KMS-11 (cell line): ENCODE measurements at regions not wholly inside any gene's neighbourhood (a gene's known extent, or its start where the extent isn't known, plus 50 kb on each side); places are given as distances from the start of the nearest gene placed in this dataset.

Source experiments
- H2AFZ ChIP-seq: fragments of 200-600 bp; sonication (generic); 2 replicates; pipeline ENCODE4 v1.6.1; 2016; ENCODE audit warnings: antibody characterized with exemption, mixed run types, low read depth
- H3K27ac ChIP-seq: fragments of 200-600 bp; sonication (generic); 2 replicates; pipeline ENCODE4 v1.6.1; 2016; ENCODE audit warnings: mild to moderate bottlenecking, mixed run types
- H3K27me3 ChIP-seq: fragments of 200-600 bp; sonication (generic); 2 replicates; pipeline ENCODE4 v1.6.1; 2017; ENCODE audit warnings: mild to moderate bottlenecking, low read depth, mixed run types, moderate library complexity; ENCODE audit not compliant: insufficient read depth
- H3K36me3 ChIP-seq: fragments of 200-600 bp; sonication (generic); 2 replicates; pipeline ENCODE4 v1.6.1; 2017; ENCODE audit warnings: mild to moderate bottlenecking, mixed run types; ENCODE audit not compliant: insufficient read depth
- H3K4me1 ChIP-seq: fragments of 200-600 bp; sonication (generic); 2 replicates; pipeline ENCODE4 v1.6.1; 2016; ENCODE audit warnings: mild to moderate bottlenecking, low read depth, mixed run types; ENCODE audit not compliant: poor library complexity, severe bottlenecking
- H3K4me2 ChIP-seq: fragments of 200-600 bp; sonication (generic); 2 replicates; pipeline ENCODE4 v1.7.0; 2016; ENCODE audit warnings: mild to moderate bottlenecking, mixed run types
- H3K4me3 ChIP-seq: fragments of 200-600 bp; sonication (generic); IDR thresholded peaks from 2 replicates; pipeline ENCODE4 v1.6.1; 2017; ENCODE audit warnings: low read depth, low read length, mixed read lengths; ENCODE audit not compliant: insufficient read depth
- H3K79me2 ChIP-seq: fragments of 200-600 bp; sonication (generic); 2 replicates; pipeline ENCODE4 v1.6.1; 2016; ENCODE audit warnings: low read depth, mixed run types; ENCODE audit not compliant: insufficient read depth
- H3K9ac ChIP-seq: fragments of 200-600 bp; sonication (generic); 2 replicates; pipeline ENCODE4 v1.6.1; 2016; ENCODE audit warnings: mild to moderate bottlenecking, mixed run types
- H4K20me1 ChIP-seq: fragments of 200-600 bp; sonication (generic); 2 replicates; pipeline ENCODE4 v1.6.1; 2016; ENCODE audit warnings: mild to moderate bottlenecking, mixed run types; ENCODE audit not compliant: insufficient read depth
- TF ChIP-seq, protein P1 (sequence below): fragments of 200-600 bp; sonication (generic); conservative IDR thresholded peaks from 2 replicates; pipeline ENCODE4 v1.6.1; 2017; ENCODE audit warnings: low read depth, mild to moderate bottlenecking, antibody characterized with exemption, low read length, moderate library complexity, mixed read lengths

- H3K27me3 ChIP-seq: no peaks in the 10 kb centered on the region
- H3K4me1 ChIP-seq: no peaks in the 10 kb centered on the region
- no peak overlapping the region for H2AFZ ChIP-seq
- no peaks in the 10 kb centered on the region for H3K79me2 ChIP-seq
- H3K36me3 ChIP-seq: no peaks in the 10 kb centered on the region
- TF ChIP-seq, protein P1, sequence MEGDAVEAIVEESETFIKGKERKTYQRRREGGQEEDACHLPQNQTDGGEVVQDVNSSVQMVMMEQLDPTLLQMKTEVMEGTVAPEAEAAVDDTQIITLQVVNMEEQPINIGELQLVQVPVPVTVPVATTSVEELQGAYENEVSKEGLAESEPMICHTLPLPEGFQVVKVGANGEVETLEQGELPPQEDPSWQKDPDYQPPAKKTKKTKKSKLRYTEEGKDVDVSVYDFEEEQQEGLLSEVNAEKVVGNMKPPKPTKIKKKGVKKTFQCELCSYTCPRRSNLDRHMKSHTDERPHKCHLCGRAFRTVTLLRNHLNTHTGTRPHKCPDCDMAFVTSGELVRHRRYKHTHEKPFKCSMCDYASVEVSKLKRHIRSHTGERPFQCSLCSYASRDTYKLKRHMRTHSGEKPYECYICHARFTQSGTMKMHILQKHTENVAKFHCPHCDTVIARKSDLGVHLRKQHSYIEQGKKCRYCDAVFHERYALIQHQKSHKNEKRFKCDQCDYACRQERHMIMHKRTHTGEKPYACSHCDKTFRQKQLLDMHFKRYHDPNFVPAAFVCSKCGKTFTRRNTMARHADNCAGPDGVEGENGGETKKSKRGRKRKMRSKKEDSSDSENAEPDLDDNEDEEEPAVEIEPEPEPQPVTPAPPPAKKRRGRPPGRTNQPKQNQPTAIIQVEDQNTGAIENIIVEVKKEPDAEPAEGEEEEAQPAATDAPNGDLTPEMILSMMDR: no peak
- H4K20me1 ChIP-seq: no peaks in the 10 kb centered on the region
- no peak overlapping the region for H3K27ac ChIP-seq
- no peak overlapping the region for H3K4me2 ChIP-seq
- no peak overlapping the region for H3K9ac ChIP-seq
- no peak overlapping the region for H3K4me3 ChIP-seq
Observed at GRCh38 chr5:67339219-67339767, 142.7 kb upstream of the CD180 start.

- no peak overlapping the region for H3K4me3 ChIP-seq
- H4K20me1 ChIP-seq: no peaks in the 10 kb centered on the region
- H2AFZ ChIP-seq: no peak overlapping the region
- TF ChIP-seq, protein P1: no peak
- H3K79me2 ChIP-seq: no peaks in the 10 kb centered on the region
- no peaks in the 10 kb centered on the region for H3K36me3 ChIP-seq
- no peak overlapping the region for H3K4me2 ChIP-seq
- no peaks in the 10 kb centered on the region for H3K27me3 ChIP-seq
- H3K27ac ChIP-seq: no peak overlapping the region
- no peak overlapping the region for H3K9ac ChIP-seq
- H3K4me1 ChIP-seq: no peaks in the 10 kb centered on the region
Observed at GRCh38 chr5:67338421-67338820, 141.8 kb upstream of the CD180 start.

GRCh38 chr5:67337751-67338150 is 141.2 kb upstream of the CD180 start:
- Histone ChIP-seq H3K36me3 (no peaks in the 10 kb centered on the region), H3K4me1 (no peaks in the 10 kb centered on the region), H3K9ac (no peak overlapping the region), H4K20me1 (no peaks in the 10 kb centered on the region), H3K4me2 (no peak overlapping the region), H2AFZ (no peak overlapping the region), H3K79me2 (no peaks in the 10 kb centered on the region), H3K4me3 (no peak overlapping the region), H3K27me3 (no peaks in the 10 kb centered on the region), H3K27ac (no peak overlapping the region)
- TF ChIP-seq, protein P1: no peak

DNA sequence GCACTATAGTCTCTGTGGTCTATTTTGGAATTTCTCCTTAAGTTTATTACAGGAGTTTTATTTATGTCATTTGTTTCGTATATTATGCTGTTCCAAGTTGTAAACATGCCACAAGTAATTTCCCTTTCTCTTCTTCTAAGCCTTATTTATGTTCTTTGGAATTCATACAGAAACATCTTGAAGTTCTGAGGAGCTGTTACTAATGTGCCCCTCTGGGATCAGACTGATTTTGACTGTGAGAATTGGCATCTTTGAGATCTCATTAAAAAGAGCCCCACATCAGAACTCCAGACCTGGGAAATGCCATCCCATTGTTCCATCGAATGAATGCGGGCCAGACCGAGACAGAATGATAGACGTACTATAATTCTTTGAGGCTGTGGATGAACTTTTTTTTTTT is 138.8 kb upstream of the CD180 start:
- TF ChIP-seq, protein P1: no peak
- H3K79me2 ChIP-seq: no peaks in the 10 kb centered on the region
- no peak overlapping the region for H2AFZ ChIP-seq
- H3K27ac ChIP-seq: no peak overlapping the region
- H4K20me1 ChIP-seq: no peaks in the 10 kb centered on the region
- no peaks in the 10 kb centered on the region for H3K27me3 ChIP-seq
- H3K4me2 ChIP-seq: no peak overlapping the region
- no peak overlapping the region for H3K4me3 ChIP-seq
- H3K4me1 ChIP-seq: no peaks in the 10 kb centered on the region
- no peak overlapping the region for H3K9ac ChIP-seq
- H3K36me3 ChIP-seq: no peaks in the 10 kb centered on the region
